Right lobe of liver (tissue), 6 donors: ENCODE measurements at regions not wholly inside any gene's neighbourhood (a gene's known extent, or its start where the extent isn't known, plus 50 kb on each side); places are given as distances from the start of the nearest gene placed in this dataset.

ENCODE experiments used
- ATAC-seq, 4 donors: fragments of 200-7000 bp; cut with Tn5 transposase; one replicate each; pipeline ENCODE4 v1.9.1; 2020; ENCODE audit warnings: mild to moderate bottlenecking in 4 of 4, moderate library complexity in 4 of 4
- DNase-seq, 3 donors: peaks; one replicate each; pipeline ENCODE4 v3.0.0-alpha.2; 2020
- H3K27ac ChIP-seq, 3 donors: fragments of 200-600 bp; one replicate each; pipeline ENCODE4 v1.8.0; 2022
- H3K27me3 ChIP-seq, 2 donors: fragments of 200-600 bp; one replicate each; pipeline ENCODE4 v1.8.0; 2022
- H3K36me3 ChIP-seq, 4 donors: fragments of 200-600 bp; sonication (generic) in 1 of 4; one replicate each; pipeline versions ENCODE4 v1.5.1 to v1.8.0; 2017 to 2022; ENCODE audit warnings: control low read depth in 1 of 4
- H3K4me1 ChIP-seq, 4 donors: fragments of 200-600 bp; sonication (generic) in 1 of 4; one replicate each; pipeline versions ENCODE4 v1.5.1 to v1.8.0; 2017 to 2022; ENCODE audit warnings: control low read depth in 1 of 4
- H3K4me3 ChIP-seq, 3 donors: fragments of 200-600 bp; one replicate each; pipeline ENCODE4 v1.8.0; 2022
- H3K9me3 ChIP-seq, 4 donors: fragments of 200-600 bp; sonication (generic) in 1 of 4; one replicate each; pipeline versions ENCODE4 v1.5.1 to v1.8.0; 2017 to 2022; ENCODE audit warnings: control low read depth in 1 of 4
- CTCF ChIP-seq, 4 donors: fragments of 200-600 bp in 3 of 4; fragments of 450-650 bp in 1 of 4; IDR thresholded peaks; one replicate each; pipeline versions ENCODE4 v1.5.1 to v1.8.0; 2016 to 2022; ENCODE audit warnings: antibody characterized with exemption in 4 of 4, mild to moderate bottlenecking in 2 of 4
- POLR2A ChIP-seq: fragments of 450-650 bp; IDR thresholded peaks from one replicate; pipeline ENCODE4 v1.6.1; 2017; ENCODE audit warnings: antibody characterized with exemption, mild to moderate bottlenecking
- WGBS: methylation state at CpG from one replicate; pipeline ENCODE4 v1.1.6; 2018; ENCODE audit warnings: low coverage, low lambda C conversion rate; ENCODE audit not compliant: insufficient coverage; ENCODE audit errors: missing lambda C conversion rate; 5-methylcytosine and 5-hydroxymethylcytosine counted together
- intact Hi-C, 2 donors: fragments of 100-400 bp; cut with DNase I; formaldehyde crosslinking; loops; one replicate each; pipeline versions ENCODE4 v1.11.2 to v1.14.1; 2022
- donor health status: DM: no; HTN: yes; CAD: no.
- donor health status: DM: no; HTN: no; CAD: no.
- donor health status: DM: no; HTN: no; CAD: no.
- donor health status: DM: no; HTN: yes; CAD: no.
- donor health status: DM: no; HTN: yes; CAD: no.

DNA sequence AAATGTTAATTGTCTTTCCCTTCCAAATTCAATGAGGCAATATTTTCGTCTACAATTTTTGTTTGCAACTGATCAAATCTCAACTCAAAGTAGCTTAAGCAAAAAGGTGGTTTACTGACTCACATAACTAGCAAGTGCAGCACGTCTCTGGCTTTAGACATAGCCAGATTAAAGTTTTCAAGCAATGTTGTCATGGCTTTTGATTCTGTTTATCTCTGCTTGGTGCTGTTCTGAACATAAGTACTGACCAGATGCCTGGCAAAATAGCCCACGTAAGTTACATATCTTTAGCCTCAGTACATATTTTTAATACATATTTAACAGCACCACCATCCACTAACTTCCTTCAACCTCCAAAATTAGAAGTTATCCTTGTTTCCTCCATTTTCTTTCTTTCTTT, 877.9 kb downstream of the KCNMA1 start:
- ATAC-seq (no peak), DNase-seq (no peak)
- 37% methylated on average over 3 of the region's 3 CpGs for WGBS
- Histone ChIP-seq H3K27me3 (no peaks in the 10 kb centered on the region), H3K27ac (no peak overlapping the region), H3K9me3 (no peaks in the 10 kb centered on the region), H3K36me3 (no peaks in the 10 kb centered on the region), H3K4me3 (no peak overlapping the region), H3K4me1 (no peaks in the 10 kb centered on the region)
- TF ChIP-seq POLR2A (no peak), CTCF (IDR thresholded peaks at IDR 0.05) (no peak)
- intact Hi-C loops: no loop called here

- no peak for TF ChIP-seq POLR2A
- no peak for TF ChIP-seq CTCF (IDR thresholded peaks at IDR 0.05)
- no peak for DNase-seq
- no peak overlapping the region for H3K4me3 ChIP-seq
- no peaks in the 10 kb centered on the region for H3K36me3 ChIP-seq
- no peak for ATAC-seq
- H3K9me3 ChIP-seq: no peaks in the 10 kb centered on the region
- no peaks in the 10 kb centered on the region for H3K4me1 ChIP-seq
- no peaks in the 10 kb centered on the region for H3K27me3 ChIP-seq
- intact Hi-C loops: no loop called here
- 54% methylated on average over 3 of the region's 3 CpGs for WGBS
- no peak overlapping the region for H3K27ac ChIP-seq
Observed at GRCh38 chr10:76743169-76743568, 894.4 kb downstream of the KCNMA1 start.

DNA sequence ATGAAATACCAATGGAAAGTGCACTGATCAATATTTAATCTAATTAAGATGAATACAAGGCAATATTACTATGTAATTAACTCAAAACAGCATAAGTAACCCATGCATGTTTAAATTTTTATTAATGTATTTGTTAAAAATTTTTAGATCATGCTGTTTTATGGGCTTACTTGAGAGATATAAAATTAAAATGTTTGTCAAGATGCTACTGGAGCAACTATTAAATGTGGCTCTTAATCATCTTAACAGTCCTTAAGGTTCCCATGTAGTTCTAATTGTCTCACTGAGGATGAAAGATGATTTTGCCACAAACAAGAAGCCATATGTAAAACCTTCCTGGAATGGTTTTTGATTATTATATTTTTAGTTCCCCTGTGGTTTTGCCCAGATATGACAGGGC, 897.1 kb downstream of the KCNMA1 start:
- Histone ChIP-seq H3K4me1 (no peaks in the 10 kb centered on the region), H3K27ac (no peak overlapping the region), H3K36me3 (no peaks in the 10 kb centered on the region), H3K4me3 (no peak overlapping the region), H3K9me3 (no peaks in the 10 kb centered on the region), H3K27me3 (no peaks in the 10 kb centered on the region)
- TF ChIP-seq CTCF (IDR thresholded peaks at IDR 0.05) (no peak), POLR2A (no peak)
- intact Hi-C loops: no loop called here
- no peak for DNase-seq
- ATAC-seq: no peak

DNA sequence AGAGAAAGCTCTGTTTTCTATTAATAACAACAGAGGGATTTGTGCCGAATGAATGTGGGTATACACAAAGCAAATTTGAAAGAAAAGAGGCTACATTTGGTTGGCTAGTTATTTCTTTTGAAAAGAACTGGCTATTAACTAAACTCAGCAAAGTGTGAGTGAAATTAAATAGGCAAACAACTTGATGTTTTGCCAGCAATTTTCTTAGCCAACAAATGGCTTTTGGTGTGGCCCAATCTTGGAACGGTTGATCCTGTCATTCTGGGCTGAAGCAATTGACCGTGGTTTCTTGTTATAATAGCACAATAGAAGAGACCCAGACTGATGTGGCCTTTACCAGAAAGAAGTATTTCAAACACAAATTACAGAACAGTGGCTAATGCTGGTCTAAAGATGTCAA, 898.6 kb downstream of the KCNMA1 start:
- H3K4me3 ChIP-seq: no peak overlapping the region
- no peaks in the 10 kb centered on the region for H3K27me3 ChIP-seq
- no peaks in the 10 kb centered on the region for H3K9me3 ChIP-seq
- TF ChIP-seq CTCF (IDR thresholded peaks at IDR 0.05): no peak
- no peak for TF ChIP-seq POLR2A
- no peak for DNase-seq
- H3K27ac ChIP-seq: no peak overlapping the region
- WGBS: 76% methylated on average over 3 of the region's 3 CpGs
- no peaks in the 10 kb centered on the region for H3K36me3 ChIP-seq
- intact Hi-C loops: no loop called here
- H3K4me1 ChIP-seq: no peaks in the 10 kb centered on the region
- no peak for ATAC-seq
